HG02759 (cell line): ENCODE measurements at regions not wholly inside any gene's neighbourhood (a gene's known extent, or its start where the extent isn't known, plus 50 kb on each side); places are given as distances from the start of the nearest gene placed in this dataset.

Experiments used
- ATAC-seq: cut with Tn5 transposase; IDR thresholded peaks from one replicate; pipeline ENCODE4 v1.9.1; 2021; ENCODE audit warnings: mild to moderate bottlenecking, moderate library complexity; ENCODE audit not compliant: unreplicated experiment

DNA sequence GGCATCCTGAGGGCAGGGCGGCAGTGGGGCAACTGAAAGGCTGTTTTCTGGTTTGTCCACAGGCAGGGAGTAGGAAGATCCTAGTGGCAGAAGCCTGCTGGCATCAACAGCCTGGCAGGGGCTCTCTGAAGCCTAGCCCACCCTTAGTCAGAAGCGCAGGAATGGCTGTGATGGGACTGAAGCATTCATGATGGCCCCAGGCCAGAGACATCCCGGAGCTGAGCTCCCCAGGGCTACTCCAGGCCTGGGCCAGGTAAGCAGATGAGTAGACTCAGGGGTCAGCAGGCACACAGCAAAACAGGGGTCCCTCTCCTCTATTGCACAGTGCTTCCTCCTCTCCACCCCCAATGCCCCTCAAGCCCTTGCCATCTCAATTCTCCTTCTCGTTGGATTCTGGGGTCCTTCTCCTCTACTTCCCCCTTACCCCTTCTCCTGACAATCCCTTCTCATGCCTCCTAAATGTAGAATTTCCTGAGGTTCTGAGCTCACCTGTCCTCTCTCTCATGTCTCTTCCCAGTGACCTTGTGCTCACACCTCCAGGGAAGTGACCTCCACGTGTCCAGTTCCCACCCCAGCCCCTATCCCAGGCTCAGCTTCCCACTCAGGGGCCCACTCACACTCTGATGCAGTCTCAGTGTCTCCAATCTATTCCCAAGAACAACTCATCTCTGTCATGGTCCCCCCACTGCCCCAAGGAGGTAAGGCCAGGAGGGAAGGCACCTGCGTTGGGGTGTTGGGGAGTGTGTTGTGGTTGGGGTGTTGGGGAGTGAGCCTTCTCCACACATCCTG lies 158.7 kb upstream of the ZNF507 start:
- ATAC-seq: no peak

DNA sequence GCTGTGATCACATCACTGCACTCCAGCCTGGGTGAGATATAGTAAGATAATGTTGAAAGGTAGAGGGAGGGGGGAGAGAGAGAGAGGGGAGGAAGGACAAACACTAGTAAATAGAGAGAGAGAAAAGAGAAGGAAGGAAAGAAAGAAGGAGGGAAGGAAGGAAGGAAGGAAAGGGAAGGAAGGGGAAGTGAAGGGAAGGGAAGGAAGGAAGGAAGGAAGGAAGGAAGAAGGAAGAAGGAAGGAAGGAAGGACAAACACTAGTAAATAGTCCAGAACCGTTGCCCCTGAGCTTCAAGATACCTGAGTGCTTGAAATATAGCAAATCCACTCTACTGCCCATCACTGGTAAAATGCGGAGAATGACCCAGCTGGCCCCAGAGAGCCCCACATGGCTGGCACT lies 156.5 kb upstream of the ZNF507 start:
- ATAC-seq: no peak

DNA sequence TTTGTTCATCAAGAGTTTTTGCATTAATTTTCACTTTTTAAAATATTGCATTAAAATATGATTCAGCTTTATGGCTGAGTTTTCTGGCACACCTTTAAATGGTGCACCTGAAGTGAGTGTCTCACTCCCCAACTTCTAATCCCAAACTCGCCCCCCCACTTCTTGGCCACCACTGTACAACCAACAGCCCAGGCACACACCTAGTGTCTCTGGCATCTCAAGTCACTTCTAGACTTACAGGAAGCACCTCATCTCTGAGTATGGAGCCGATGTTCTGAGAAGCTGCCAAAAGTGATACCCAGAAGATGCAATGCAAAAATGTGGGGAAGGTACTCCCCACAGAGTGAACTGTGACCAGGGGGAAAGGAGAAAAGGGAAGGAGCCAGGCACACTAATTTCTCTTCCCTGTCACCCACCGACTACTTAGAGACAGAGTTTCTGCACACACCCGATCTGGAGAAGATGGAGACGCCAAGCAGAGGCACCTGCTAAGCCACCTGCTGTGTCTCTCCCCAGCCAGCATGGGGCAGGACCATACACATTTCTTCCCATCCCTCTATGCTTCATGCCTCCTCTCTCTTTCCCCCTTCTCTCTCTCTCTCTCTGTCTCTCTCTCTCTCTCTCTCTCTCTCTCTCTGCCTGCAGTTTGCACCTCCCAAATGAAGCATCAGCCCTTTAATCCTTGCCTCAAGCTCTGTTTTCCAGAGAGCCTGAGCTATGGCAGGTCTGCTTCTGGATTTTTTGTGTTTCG lies 155.3 kb upstream of the ZNF507 start:
- ATAC-seq: no peak

DNA sequence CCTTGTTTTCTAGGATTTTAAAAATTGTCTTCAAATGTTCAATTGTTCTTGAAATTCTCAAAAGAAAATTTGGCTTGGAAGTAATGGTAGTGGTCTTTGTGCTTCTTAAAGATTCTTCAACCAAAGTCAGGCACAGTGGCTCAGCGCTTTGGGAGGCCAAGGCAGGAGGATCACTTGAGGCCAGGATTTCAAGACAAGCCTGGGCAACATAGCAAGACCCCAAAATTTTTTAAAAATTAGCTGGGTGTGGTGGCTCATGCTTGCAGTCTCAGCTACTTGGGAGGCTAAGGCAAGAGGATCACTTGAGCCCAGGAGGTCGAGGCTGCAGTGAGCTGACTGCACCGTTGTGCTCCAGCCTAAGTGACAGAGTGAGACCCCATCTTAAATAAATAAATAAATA lies 153.5 kb upstream of the ZNF507 start:
- ATAC-seq: no peak

DNA sequence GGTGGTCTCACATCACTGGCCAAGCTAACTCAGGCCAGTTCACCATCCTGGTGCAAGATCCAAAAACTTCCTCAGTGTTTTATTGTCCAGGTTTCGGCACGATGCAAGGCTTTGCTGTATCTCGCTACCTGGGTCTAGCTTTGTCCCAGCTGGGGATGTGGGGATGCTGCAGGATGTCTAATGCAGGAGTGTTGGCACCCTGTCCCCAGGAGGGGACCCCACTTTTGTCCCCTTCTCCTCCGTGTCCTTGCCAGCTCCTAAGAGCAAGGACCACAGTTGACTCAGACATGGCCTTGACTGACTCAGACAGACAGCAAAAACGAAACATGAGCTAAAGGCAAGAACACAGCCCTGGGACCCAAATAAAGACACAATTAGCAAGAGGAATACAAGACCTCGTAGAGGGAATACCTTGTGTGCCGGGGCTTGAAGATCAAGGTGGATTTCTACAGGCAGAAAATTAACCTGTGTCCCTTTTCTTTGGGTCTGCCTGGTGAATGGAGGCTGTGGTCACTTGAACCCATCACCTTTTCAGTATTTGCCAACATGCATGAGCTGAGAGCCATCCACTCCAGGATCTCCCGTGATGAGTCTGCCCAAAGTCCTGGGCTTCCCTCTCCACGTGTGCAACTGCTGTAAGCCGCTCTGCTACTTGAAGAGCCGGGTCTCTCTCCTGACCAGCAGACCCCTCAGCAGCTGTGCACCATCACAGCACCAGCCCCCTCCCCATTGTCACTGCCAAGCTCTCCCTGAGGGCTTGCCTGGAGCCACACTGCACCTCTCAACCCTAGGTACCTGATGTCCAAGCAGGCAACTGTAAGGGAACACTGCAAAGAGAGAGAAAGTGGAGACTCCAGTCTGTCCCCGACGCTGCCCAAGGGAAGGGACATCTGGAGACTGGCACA lies 149.5 kb upstream of the ZNF507 start:
- no peak for ATAC-seq

DNA sequence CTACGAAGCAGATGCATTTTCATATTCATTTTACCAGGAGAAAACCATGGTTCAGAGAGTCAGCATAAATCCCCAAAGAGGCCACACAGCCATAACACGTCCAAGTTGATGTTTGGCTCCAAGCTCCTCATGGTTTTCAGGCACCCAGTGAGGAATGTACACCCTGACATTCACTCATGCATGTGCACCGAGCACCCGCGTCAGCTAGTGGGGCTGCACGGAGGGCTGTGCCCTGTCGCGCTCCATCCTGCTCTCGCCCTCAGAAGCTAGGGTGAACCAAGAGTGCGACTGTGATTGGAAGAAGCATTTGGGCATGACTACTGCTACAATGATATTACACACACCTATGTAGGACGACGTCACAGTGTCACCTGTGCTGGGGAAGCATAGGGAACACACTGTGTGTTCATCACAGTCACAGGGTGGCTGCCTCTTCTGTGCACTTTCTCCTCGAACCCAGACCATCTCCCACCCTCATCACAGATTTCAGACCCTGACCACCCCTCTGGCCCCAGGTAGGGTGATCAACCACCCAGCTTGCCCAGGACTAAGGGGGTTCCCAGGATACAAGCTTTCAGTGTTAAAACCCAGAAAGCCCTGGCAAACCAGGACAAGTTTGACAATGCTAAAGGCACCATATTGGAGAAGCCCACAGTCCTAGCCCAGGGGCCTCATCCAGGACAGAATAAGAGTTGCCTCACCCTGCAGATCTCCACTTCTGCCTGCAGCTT lies 148.6 kb upstream of the ZNF507 start:
- ATAC-seq: no peak

DNA sequence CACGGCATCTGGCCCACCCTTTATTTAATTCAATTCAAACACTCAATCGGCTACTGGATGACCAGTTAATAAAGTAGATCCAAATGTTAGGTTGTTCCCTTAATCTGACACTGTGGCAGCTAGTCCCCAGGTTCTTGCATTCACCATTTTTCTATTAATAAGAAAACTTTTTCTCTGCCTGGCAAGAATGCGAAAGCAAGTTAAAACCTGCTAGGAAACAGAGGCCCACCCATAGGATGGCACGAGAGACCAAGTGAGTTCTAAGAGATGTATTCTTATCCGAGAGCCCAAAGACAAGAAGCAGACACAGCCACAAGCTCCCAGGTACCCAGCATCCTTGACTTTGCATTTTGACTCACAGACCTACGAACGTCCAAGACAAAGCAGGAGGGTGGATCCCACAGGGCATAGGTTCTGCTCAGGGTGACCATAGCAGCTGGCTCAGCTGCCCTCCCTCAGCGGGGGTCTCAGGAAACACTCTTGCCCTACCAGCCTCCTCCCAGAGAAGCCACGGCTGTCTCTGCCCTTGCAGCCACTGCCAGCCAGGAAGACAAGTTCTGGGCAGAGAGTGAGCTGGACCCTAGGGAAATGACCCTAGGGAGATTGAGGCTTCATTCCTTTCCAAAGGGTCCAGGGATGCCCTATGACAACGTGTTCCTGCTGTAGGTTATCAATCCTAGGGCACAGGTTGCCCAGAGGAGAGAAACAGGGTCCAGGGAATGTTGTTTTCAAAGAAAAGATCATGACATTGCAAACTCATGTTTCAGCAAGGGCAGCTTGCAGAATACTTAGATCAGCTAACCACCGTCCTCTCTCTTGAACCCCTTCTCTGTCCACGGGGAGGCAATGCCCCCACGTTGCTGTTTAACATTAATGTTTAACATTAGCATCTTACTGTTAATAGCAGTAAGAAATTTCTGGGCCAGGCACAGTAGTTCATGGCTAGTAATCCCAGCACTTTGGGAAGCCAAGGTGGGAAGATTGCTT lies 147.2 kb upstream of the ZNF507 start:
- ATAC-seq: no peak

DNA sequence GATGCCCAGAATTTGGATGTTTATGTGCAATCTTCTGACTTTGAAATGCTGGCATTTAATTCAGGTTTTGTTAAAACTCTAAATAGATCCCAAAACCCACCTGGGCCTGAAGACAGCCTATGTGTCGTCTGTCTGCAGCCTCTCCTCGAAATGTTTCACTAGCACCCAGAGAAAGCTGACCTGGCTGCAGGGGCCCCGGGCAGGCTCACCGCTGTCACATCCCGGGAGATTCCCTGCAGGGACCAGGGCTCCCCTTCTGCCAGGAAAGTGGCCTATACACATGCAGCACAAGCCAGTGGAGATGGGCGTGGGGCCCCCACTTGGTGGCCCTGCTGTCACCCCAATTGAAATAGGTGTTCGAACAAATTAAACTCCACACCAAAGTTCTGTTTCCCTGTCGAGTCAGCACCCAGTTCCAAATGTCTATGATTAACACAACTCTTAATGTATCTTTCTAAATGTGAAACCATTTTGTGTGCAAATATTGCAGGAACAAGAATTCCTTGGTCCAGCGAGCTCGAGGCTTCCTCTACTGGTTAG lies 145.8 kb upstream of the ZNF507 start:
- no peak for ATAC-seq

DNA sequence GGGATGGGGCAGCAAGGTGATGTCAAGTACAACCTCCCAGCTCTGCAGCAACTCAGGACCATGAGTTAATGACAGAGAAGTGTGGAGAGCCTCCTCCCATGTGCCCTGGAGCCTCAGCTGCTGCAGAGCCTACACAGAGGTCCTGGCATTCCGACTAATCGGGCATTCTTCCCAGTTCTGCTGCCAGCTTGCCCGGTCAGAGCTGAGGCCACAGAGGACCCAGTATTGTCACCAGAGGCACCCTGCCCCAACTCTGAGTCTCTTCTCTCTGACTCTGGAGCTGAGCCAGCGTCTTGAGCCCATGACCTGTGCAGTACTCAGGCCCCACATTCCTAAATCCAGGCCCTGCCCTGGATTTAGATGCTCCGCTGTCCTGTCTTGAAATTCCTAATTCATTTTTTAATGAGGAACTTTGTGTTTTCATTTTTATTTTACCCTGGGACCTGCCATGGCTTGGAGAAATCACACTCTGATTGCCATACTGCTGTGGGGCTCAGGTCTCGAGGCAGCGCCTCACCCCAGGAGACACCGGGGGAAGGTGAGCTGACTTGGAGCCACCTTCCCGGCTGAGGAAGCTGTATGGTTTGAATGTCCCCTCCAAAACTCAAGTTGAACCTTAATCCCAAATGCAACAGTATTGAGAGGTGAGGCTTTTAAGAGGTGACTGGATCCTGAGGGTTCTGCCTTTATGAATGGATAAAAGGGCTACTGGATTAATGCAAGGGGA lies 144.9 kb upstream of the ZNF507 start:
- ATAC-seq: no peak

DNA sequence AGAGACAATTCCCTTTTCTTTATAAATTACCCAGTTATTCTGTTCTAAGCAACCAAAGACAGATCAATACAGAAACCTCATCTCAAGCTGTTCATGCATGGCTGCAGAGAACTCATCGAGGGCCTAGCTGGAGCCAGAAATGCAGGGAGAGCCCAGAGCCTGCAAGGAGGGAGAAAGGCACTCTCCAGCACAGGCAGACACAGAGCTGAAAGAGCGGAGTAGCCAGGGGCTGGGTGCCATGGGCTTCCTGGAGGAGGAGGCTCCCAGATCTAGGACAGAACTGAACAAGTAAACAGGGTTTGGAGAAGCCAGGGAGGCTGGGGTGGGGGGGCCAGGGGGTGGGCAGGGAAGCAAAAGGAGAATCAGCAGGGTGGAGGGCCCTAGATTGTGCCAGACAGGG lies 144.2 kb upstream of the ZNF507 start:
- no peak for ATAC-seq

DNA sequence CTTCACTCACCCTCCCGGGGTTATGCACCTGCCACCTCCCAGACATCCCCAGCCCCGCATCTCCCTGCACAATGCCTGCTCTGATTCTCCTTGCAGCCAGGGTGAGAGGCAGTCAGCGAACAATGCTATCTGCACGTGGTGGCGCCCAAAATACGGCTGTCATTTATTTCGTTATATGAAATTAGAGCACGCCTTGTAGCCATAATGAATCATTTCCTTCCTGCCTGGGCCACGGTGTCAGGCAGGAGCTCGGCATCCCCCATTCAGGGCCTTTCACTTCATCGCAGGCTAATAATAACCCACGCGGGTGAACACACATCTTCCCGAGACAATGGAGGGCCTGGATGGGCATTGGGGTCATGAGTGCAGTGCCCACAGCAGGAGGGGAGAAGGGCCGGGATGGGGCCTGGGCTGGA lies 143.8 kb upstream of the ZNF507 start:
- ATAC-seq: no peak

DNA sequence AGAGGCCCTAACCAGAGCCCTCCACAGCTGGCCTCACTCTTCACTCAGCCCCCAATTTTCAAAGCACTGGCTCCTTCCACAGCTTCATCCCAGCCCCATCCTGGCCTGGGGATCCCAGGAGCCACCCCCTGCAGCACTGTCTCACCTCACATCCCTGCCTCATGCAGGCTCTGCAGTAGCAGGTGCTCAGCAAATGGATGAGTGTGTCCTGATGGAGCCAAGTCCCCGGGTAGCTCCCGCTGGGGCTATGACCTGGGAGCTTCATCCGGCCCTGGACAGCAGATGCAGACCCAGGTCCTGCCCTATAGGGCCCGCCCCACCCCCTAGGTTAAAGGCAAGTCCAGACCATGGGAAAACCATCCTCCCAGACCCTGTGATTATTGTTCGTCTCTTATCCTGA lies 143.2 kb upstream of the ZNF507 start:
- ATAC-seq: no peak

DNA sequence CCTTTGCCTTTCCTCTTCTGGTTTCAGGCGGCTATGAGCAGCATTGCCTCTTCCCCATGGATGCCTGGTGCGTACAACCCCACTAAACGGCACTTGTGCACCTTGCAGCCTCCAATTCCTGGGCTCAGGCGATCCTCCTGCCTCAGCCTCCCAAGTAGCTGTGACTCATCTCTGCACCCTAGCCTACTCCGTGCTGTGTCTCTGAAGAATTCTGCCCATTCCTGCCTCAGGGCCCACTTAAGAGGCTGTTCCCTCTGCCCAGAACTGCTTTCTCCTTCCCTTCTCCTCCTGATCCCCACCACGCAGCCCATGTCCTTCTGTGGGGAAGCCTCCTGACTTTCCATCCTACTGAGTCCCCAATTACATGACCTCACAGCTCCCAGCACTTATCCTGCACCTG lies 142.2 kb upstream of the ZNF507 start:
- ATAC-seq: no peak

DNA sequence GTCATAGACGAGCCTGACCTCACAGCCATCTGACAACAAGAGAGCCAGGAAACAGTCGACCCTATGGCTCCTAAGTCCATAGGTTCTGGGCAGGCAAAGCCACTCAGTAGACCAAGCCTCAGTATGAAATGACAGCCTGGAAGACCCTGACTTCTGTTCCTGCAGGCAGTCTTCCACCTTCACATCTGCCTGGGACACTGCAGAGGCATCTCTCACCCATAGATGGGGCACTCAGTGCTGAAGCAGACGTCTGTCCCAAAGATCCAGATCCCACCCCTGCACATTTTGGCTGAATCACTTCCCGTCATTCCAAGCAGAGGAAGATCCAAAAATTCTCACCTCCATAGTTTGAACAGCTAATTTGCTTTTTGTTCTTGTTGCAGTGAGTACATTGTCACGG lies 139.3 kb upstream of the ZNF507 start:
- no peak for ATAC-seq

DNA sequence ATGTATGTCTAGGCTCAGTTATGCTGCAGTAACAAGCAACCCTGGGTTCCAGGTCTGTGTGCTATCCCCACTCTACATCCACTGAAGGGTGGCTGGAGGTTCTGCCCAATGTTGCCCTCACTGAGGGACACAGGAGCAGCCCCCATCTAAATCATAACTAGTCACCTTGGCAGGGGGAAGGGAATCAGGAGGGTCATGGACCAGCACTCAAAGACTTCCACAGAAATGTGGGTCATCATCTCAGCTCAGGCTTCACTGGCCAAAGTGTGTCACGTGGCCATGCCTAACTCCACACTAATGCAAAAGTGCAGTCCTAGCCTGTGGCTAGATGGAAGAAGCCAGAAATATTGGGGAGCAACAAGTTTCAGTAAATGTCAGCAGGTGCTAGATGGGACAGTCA lies 137.3 kb upstream of the ZNF507 start:
- ATAC-seq: no peak

DNA sequence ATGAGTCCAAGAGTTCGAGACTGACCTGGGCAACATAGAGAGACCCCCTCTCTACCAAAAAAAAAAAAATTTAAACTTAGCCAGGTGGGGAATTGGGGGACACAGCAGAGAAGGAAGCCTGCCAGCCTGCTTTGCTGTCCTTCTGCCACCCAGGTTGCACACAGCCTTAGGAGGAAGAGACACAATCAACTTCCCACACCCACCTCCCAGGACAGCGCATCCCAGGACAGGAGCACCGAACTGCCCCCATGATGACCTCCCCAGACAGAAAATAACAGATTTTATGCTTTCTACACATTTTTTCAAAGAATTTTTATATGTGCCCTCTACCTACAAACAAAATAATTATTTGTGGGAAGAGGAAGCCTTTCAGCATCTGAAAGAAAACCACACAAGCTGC lies 126.0 kb upstream of the ZNF507 start:
- no peak for ATAC-seq

DNA sequence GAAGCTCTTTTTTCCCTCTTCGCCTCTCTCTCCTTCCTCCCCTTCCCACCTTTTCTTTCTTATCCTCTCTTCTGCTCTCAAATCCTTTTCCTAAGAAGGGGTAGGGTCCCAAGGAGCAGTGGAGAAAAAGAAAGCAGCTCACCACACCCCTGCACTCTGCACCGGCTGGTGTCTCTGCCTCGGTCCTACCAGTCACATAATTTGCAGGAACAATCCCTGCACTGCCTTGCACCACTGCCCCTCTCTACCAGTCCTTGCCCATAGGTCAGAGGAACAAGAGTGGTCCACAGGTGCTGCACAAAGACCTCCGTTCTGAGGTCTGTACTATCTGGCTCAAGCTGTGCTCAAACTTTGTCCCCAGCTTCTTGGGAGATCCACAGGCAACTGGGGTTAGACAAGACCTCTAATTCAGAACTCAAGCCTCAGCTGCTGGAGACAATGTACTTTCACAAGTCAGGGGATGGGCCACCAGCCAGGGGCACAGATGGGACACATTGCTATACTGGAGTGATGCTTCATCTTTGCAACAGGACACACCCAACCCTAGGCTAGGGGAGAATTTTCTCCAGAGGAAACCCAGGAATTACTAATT lies 125.4 kb upstream of the ZNF507 start:
- ATAC-seq: no peak

DNA sequence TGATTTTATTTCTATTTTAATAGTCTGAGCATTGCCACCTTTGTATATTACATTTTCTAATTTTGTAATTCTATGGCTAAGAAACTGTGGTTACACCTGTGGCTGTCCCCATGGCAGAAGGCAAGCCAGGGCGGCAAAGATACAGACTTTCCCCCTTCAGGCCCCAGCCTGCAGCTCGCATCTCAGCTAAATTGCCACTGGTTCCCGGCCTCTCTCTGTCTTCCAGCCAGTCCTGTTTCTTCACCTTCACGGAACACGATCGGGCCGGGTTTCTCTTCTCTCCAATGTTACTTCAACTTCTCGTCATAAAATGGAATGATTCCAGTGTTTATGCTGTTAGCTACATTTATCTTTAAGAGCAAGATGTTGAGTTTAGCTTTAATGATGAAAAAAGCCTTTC lies 124.5 kb upstream of the ZNF507 start:
- ATAC-seq: no peak
